ENCODE measurements at regions not wholly inside any gene's neighbourhood (a gene's known extent, or its start where the extent isn't known, plus 50 kb on each side); places are given as distances from the start of the nearest gene placed in this dataset.

DNA sequence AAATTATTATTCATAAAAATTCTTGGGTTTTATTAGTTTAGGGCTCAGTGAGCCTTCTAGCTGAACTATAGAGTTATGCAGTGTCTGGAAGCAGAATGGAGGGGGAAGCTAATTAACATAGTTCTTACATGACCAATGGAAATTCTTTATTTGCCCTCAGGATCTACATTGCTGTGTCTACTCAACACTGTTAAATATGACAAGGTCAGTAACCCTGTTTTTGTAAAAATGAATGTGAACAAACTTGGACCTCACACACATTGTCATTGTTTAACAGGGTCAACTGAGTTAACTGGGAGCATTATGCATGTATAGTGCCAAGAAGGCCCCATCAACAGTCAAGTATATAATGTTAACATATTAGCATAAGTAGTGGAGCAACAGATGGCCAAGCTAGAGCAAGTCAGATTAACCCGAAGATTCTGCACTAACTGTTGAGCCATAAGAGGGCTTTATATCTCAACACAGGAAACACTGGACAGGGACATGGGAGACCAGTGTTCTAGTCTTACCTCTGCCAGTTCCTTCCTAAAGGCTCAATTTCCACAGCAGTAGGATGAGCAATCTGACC is 122.5 kb upstream of the SEM1 start:
- no peak overlapping the region for H3K27ac Mint-ChIP-seq
- no peak for DNase-seq
- intact Hi-C loops (cut with micrococcal nuclease), result no loop called here
- no peaks in the 10 kb centered on the region for H3K9me3 Mint-ChIP-seq
- no peaks in the 10 kb centered on the region for H3K36me3 Mint-ChIP-seq
- peaks cover 9% of the 10 kb centered on the region for H3K4me1 Mint-ChIP-seq (ENCODE audit: low read depth)
- H3K27me3 Mint-ChIP-seq, result peaks cover 38% of the 10 kb centered on the region
- H3K4me3 Mint-ChIP-seq, result no peak overlapping the region
- ChIA-PET CTCF (no interaction called here), POLR2A (no interaction called here)

DNA sequence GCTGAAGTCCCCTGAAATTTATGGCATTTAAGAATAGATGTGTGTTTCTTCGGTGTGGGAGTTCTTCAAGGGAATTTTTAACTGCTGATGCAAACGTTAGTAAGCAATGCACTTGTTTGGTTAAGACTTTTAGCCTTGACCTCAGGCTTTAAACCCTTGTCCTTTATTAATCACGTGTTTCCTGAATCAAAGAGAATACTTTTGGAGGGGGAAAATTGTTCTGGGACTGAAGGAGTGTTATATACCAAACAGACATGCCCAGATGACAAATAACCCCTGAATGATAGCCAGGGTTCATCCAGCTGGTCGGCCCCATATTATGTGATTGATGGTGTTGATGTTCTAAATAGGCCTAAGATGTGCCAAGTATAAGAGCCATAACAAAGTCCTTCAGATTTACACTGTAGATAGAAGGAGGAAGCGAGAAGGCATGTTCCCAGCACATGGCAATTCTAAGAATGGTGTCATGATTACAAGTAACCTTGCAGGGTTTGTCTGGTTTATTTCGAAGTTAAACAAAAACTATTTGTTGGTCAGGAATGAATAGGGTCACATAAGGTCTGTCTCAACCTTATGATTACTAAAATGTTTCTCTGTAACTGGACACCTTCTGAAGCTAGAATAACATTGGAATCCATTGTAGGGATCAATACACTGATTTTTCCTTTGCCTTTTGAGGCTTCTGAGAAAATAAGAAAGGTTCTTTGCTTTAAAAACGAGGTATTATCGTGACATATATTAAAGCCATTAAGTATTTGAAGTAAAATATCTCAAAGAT is 124.2 kb upstream of the SEM1 start:
- Mint-ChIP-seq H3K36me3 (no peaks in the 10 kb centered on the region), H3K9me3 (no peaks in the 10 kb centered on the region), H3K27me3 (peaks cover 40% of the 10 kb centered on the region), H3K4me1 (ENCODE audit: low read depth) (peaks cover 25% of the 10 kb centered on the region), H3K27ac (no peak overlapping the region), H3K4me3 (no peak overlapping the region)
- ChIA-PET POLR2A (no interaction called here), CTCF (interaction anchor here (0.6 kb wide), 1 partner anchor 549 kb away, joined by 3 read pairs; no protein-coding TSS in a partner anchor)
- intact Hi-C loops (cut with micrococcal nuclease), result no loop called here
- DNase-seq, result no peak

DNA sequence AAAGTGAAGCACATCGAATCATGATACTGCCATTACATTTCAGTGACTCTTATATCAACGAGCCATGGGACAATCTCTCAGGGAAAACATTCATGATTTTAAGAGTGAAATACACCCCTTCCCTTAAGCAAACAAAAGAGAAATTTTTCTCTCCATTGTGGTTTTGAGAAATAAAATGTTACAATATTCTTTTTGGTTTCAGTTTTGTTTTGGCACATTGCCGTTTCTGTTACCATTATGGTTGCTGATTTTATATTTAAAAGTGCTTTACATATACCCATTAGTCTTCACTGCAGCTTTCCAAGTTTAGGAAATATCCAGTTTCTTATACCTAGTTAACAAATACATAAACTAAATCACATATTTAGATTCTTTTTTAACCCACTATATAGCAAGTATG is 126.8 kb upstream of the SEM1 start:
- Mint-ChIP-seq H3K4me1 (ENCODE audit: low read depth) (peaks cover 31% of the 10 kb centered on the region), H3K36me3 (no peaks in the 10 kb centered on the region), H3K9me3 (no peaks in the 10 kb centered on the region), H3K27me3 (peaks cover 45% of the 10 kb centered on the region), H3K27ac (no peak overlapping the region), H3K4me3 (no peak overlapping the region)
- DNase-seq, result no peak
- CTCF ChIA-PET, result interaction anchor here (0.5 kb wide), 1 partner anchor 1151 kb away, joined by 3 read pairs; no protein-coding TSS in a partner anchor
- POLR2A ChIA-PET, result no interaction called here
- intact Hi-C loops (cut with micrococcal nuclease), result loop anchor here (5.0 kb wide), 3 partner anchors 129 to 759 kb away; partner anchors contain the start of gene SEM1

DNA sequence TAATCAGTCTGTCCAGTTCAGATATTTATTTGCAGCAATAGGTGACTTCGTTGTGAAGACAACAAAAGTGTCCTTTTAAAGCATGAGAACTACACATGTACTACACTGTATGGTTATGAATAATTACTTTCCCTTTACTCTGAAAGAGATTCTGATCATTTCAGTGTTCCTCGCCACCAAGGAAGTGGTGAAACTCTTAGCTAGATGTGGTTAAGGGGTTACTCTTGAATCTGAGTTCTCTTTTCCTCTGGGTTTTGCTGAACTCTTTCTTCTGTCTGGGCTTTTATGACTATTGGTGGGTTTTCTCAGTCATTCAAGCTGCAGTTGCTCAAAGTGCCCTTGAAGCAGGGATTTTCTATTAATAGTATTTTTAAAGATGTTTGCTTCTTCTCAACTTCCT is 127.9 kb upstream of the SEM1 start:
- CTCF ChIA-PET, result interaction anchor here (1.1 kb wide), 1 partner anchor 13 kb away, joined by 5 read pairs; no protein-coding TSS in a partner anchor
- intact Hi-C loops (cut with micrococcal nuclease), result loop anchor here (1.0 to 5.0 kb wide), 8 partner anchors 8 to 760 kb away; partner anchors contain the start of gene SEM1

DNA sequence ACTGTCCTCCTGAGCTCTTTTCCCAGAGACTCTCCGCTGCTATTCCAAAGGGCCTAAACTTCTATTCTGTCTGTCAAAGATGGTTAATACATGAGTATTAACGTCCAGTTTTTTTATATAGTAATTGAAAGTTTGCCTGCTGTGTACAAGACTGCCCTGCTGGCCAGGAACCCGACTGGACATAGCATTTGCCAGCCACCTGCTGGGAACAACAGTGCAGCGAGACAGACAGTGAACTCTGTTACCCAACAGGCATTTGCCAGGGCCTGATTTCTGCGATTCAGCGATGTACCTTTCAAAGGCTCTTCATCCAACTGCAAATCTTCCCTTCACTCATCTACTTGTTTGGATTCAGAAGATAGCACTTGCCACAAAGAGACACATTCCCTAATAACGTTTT is 128.8 kb upstream of the SEM1 start:
- H3K36me3 Mint-ChIP-seq, result no peaks in the 10 kb centered on the region
- no peak for DNase-seq
- intact Hi-C loops (cut with micrococcal nuclease), result loop anchor here (5.0 kb wide), 3 partner anchors 131 to 761 kb away; partner anchors contain the start of gene SEM1
- CTCF ChIA-PET, result no interaction called here
- peaks cover 31% of the 10 kb centered on the region for H3K4me1 Mint-ChIP-seq (ENCODE audit: low read depth)
- no peak overlapping the region for H3K4me3 Mint-ChIP-seq
- H3K9me3 Mint-ChIP-seq, result no peaks in the 10 kb centered on the region
- peaks cover 54% of the 10 kb centered on the region for H3K27me3 Mint-ChIP-seq
- H3K27ac Mint-ChIP-seq, result no peak overlapping the region
- POLR2A ChIA-PET, result no interaction called here

More for the DNA sequence above, 127.9 kb upstream of the SEM1 start:
- Mint-ChIP-seq H3K9me3 (no peaks in the 10 kb centered on the region), H3K4me3 (peak overlapping the region; percentile 14), H3K27me3 (peaks cover 47% of the 10 kb centered on the region), H3K4me1 (ENCODE audit: low read depth) (peaks cover 31% of the 10 kb centered on the region), H3K27ac (no peak overlapping the region), H3K36me3 (no peaks in the 10 kb centered on the region)
- DNase-seq, result peak; percentile 26
- POLR2A ChIA-PET, result interaction anchor here (0.6 kb wide), 1 partner anchor 62 kb away, joined by 5 read pairs; no protein-coding TSS in a partner anchor

GRCh38 chr7:96855139-96855538 is 145.5 kb upstream of the SEM1 start:
- Mint-ChIP-seq H3K4me3 (no peak overlapping the region), H3K27ac (no peak overlapping the region), H3K9me3 (no peaks in the 10 kb centered on the region), H3K4me1 (ENCODE audit: low read depth) (no peaks in the 10 kb centered on the region), H3K27me3 (peaks cover under 1% of the 10 kb centered on the region), H3K36me3 (no peaks in the 10 kb centered on the region)
- intact Hi-C loops (cut with micrococcal nuclease), result no loop called here
- CTCF ChIA-PET, result no interaction called here
- DNase-seq, result no peak
- POLR2A ChIA-PET, result no interaction called here

DNA sequence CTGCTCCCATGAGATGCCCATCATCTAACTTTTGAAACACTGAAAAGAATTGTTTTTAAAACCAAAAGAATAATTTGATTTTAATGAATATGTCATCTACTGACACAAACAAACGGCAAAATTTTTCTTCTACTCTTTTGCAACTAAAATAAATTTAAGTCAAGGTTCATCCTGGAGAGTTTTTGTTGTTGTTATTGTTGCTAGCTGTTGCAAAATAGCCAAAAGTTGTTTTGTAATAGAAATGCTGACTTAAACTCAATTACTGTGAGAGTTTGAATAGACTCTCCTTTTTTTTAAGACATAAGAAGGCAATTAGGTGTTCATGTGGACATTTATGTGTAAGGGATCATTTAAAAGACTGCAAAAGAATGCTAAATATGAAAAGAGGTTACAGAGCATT is 146.0 kb upstream of the SEM1 start:
- Mint-ChIP-seq H3K27ac (no peak overlapping the region), H3K36me3 (no peaks in the 10 kb centered on the region), H3K27me3 (peaks cover 3% of the 10 kb centered on the region), H3K4me3 (no peak overlapping the region), H3K9me3 (no peaks in the 10 kb centered on the region), H3K4me1 (ENCODE audit: low read depth) (no peaks in the 10 kb centered on the region)
- intact Hi-C loops (cut with micrococcal nuclease), result no loop called here
- ChIA-PET POLR2A (no interaction called here), CTCF (no interaction called here)
- DNase-seq, result no peak

GRCh38 chr7:96869538-96869937 is 135.8 kb upstream of the DLX6 start:
- H3K4me3 Mint-ChIP-seq, result no peak overlapping the region
- no peaks in the 10 kb centered on the region for H3K4me1 Mint-ChIP-seq (ENCODE audit: low read depth)
- no peak for DNase-seq
- peaks cover 8% of the 10 kb centered on the region for H3K27me3 Mint-ChIP-seq
- no peak overlapping the region for H3K27ac Mint-ChIP-seq
- CTCF ChIA-PET, result no interaction called here
- POLR2A ChIA-PET, result no interaction called here
- H3K36me3 Mint-ChIP-seq, result no peaks in the 10 kb centered on the region
- intact Hi-C loops (cut with micrococcal nuclease), result no loop called here
- H3K9me3 Mint-ChIP-seq, result no peaks in the 10 kb centered on the region

DNA sequence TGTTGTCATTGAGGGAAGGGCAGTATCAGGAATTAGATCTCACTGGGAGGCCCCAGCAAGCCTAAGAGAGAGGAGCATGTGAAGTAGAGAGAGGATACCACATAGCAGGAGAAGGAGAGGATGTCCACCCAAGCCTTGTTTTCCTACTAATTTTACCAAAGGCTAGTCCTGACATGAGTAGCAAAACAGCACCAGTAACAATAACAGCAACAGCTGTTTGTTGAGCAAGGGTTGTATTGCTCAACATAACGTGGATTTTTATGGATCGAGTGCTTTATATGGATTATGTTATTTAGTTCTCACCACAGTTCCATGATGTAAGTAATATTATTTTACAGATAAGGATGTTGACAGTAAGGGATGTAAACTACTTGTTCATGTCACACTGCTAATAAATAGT is 135.2 kb upstream of the DLX6 start:
- Mint-ChIP-seq H3K36me3 (no peaks in the 10 kb centered on the region), H3K27ac (no peak overlapping the region), H3K4me1 (ENCODE audit: low read depth) (no peaks in the 10 kb centered on the region), H3K27me3 (peaks cover 8% of the 10 kb centered on the region), H3K9me3 (no peaks in the 10 kb centered on the region), H3K4me3 (no peak overlapping the region)
- CTCF ChIA-PET, result no interaction called here
- DNase-seq, result no peak
- POLR2A ChIA-PET, result no interaction called here
- intact Hi-C loops (cut with micrococcal nuclease), result no loop called here

DNA sequence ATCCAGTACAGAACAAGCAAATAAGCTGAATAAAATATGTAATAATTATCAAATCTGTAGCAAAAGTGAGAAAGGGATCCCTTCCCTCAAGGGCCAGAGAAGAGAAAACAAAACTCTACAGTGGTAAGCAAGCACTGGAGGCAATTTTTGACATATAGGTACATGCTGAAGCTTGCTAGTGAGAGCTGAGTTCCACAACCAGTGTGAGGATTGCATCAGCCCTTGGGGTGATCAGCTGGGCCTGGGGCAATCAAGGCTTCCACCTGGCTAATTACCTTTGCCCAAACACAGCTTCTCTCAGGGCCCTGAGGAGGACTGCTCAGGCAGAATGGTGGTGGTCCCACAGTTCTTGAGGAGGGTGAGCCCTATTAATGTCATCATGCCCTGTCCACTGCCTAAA is 134.4 kb upstream of the DLX6 start:
- CTCF ChIA-PET, result no interaction called here
- no peak overlapping the region for H3K27ac Mint-ChIP-seq
- H3K27me3 Mint-ChIP-seq, result peaks cover 8% of the 10 kb centered on the region
- intact Hi-C loops (cut with micrococcal nuclease), result no loop called here
- H3K9me3 Mint-ChIP-seq, result no peaks in the 10 kb centered on the region
- H3K4me1 Mint-ChIP-seq (ENCODE audit: low read depth), result no peaks in the 10 kb centered on the region
- H3K4me3 Mint-ChIP-seq, result no peak overlapping the region
- H3K36me3 Mint-ChIP-seq, result no peaks in the 10 kb centered on the region
- POLR2A ChIA-PET, result no interaction called here
- DNase-seq, result no peak

- Mint-ChIP-seq H3K27me3 (no peaks in the 10 kb centered on the region), H3K27ac (no peak overlapping the region), H3K9me3 (no peaks in the 10 kb centered on the region), H3K4me3 (no peak overlapping the region), H3K36me3 (no peaks in the 10 kb centered on the region), H3K4me1 (ENCODE audit: low read depth) (no peaks in the 10 kb centered on the region)
- CTCF ChIA-PET, result no interaction called here
- no peak for DNase-seq
- intact Hi-C loops (cut with micrococcal nuclease), result no loop called here
- POLR2A ChIA-PET, result no interaction called here
Measured at GRCh38 chr7:96887426-96887825, 117.9 kb upstream of the DLX6 start.

GRCh38 chr7:96899108-96899507 is 106.2 kb upstream of the DLX6 start:
- Mint-ChIP-seq H3K36me3 (no peaks in the 10 kb centered on the region), H3K27ac (no peak overlapping the region), H3K4me1 (ENCODE audit: low read depth) (no peaks in the 10 kb centered on the region), H3K4me3 (no peak overlapping the region), H3K27me3 (peaks cover 1% of the 10 kb centered on the region), H3K9me3 (no peaks in the 10 kb centered on the region)
- intact Hi-C loops (cut with micrococcal nuclease), result no loop called here
- CTCF ChIA-PET, result no interaction called here
- POLR2A ChIA-PET, result no interaction called here
- DNase-seq, result no peak

Measured in activated CD4-positive, alpha-beta memory T cell treated with anti-CD3 and anti-CD28 coated beads for 36 hours (primary cell).